Thyroid gland (tissue), 4 donors: ENCODE measurements at regions not wholly inside any gene's neighbourhood (a gene's known extent, or its start where the extent isn't known, plus 50 kb on each side); places are given as distances from the start of the nearest gene placed in this dataset.

Source experiments
- DNase-seq, 2 donors: peaks; one replicate each; pipeline ENCODE4 v3.0.0-alpha.2; 2019
- H3K27ac ChIP-seq, 3 donors: fragments of 200-600 bp; sonication (generic); 1 replicate in 2 of 3; 2 replicates in 1 of 3; pipeline ENCODE4 v1.5.1; 2016 to 2019; ENCODE audit warnings: mild to moderate bottlenecking in 1 of 3, moderate library complexity in 1 of 3
- H3K27me3 ChIP-seq: fragments of 200-600 bp; sonication (generic); one replicate; pipeline ENCODE4 v1.5.1; 2019
- H3K36me3 ChIP-seq, 2 donors: fragments of 200-600 bp; sonication (generic); one replicate each; pipeline ENCODE4 v1.5.1; 2016 to 2019
- H3K4me1 ChIP-seq, 2 donors: fragments of 200-600 bp; sonication (generic); one replicate each; pipeline ENCODE4 v1.5.1; 2017 to 2019
- H3K4me3 ChIP-seq, 3 donors: fragments of 200-600 bp; sonication (generic); replicated peaks in 1 of 3; 1 replicate in 2 of 3; 2 replicates in 1 of 3; pipeline ENCODE4 v1.5.1; 2016; ENCODE audit warnings: mild to moderate bottlenecking in 1 of 3
- H3K9me3 ChIP-seq: fragments of 200-600 bp; sonication (generic); one replicate; pipeline ENCODE4 v1.5.1; 2017
- POLR2A ChIP-seq, 2 donors: fragments of 450-650 bp; IDR thresholded peaks; one replicate each; pipeline ENCODE4 v1.6.1; 2017; ENCODE audit warnings: antibody characterized with exemption in 2 of 2, mild to moderate bottlenecking in 2 of 2, moderate library complexity in 1 of 2
- WGBS, 2 donors: methylation state at CpG; one replicate each; pipeline ENCODE4 v1.1.5; 2017; 5-methylcytosine and 5-hydroxymethylcytosine counted together
- intact Hi-C: fragments of 100-400 bp; cut with DNase I; formaldehyde crosslinking; loops from one replicate; pipeline ENCODE4 v1.15.1; 2023
- TF ChIP-seq, protein P1 (sequence below), 6 experiments: fragments of 200-600 bp in 3 of 6; fragments of 450-650 bp in 3 of 6; sonication (generic) in 3 of 6; IDR thresholded peaks; one replicate each; pipeline ENCODE4 v1.5.1; 2016 to 2019; ENCODE audit warnings: antibody characterized with exemption in 6 of 6, mild to moderate bottlenecking in 2 of 6, inconsistent platforms in 1 of 6, moderate library complexity in 1 of 6

DNA sequence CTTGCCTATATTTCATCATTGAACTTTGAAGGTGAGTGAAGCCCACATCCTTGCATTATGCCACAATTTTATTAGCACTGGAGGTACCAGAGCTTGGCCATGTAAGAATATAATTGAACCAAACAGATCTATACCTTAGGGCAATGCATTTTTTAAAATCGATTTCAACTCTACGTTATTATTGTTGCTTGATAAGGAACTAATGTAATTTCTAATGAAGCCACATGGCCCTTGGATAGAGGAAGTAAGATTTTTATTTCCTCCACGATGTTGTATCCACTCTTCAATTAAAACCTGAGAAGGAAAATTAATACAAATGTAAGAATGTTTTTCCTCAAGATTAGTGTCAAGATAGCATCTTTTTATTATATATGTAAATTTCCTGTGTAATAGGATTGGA is 370.0 kb upstream of the EEF2KMT start:
- 87 to 90% methylated on average over 3 of the region's 3 CpGs for WGBS, 2 donors
- TF ChIP-seq, protein P1, sequence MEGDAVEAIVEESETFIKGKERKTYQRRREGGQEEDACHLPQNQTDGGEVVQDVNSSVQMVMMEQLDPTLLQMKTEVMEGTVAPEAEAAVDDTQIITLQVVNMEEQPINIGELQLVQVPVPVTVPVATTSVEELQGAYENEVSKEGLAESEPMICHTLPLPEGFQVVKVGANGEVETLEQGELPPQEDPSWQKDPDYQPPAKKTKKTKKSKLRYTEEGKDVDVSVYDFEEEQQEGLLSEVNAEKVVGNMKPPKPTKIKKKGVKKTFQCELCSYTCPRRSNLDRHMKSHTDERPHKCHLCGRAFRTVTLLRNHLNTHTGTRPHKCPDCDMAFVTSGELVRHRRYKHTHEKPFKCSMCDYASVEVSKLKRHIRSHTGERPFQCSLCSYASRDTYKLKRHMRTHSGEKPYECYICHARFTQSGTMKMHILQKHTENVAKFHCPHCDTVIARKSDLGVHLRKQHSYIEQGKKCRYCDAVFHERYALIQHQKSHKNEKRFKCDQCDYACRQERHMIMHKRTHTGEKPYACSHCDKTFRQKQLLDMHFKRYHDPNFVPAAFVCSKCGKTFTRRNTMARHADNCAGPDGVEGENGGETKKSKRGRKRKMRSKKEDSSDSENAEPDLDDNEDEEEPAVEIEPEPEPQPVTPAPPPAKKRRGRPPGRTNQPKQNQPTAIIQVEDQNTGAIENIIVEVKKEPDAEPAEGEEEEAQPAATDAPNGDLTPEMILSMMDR (IDR thresholded peaks at IDR 0.05): no peak
- no peak for TF ChIP-seq POLR2A (IDR thresholded peaks at IDR 0.05)
- H3K27ac ChIP-seq: no peak overlapping the region
- H3K27me3 ChIP-seq: no peaks in the 10 kb centered on the region
- H3K36me3 ChIP-seq: no peaks in the 10 kb centered on the region
- no peaks in the 10 kb centered on the region for H3K9me3 ChIP-seq
- no peak overlapping the region for H3K4me3 ChIP-seq
- intact Hi-C loops: no loop called here
- no peaks in the 10 kb centered on the region for H3K4me1 ChIP-seq
- no peak for DNase-seq

DNA sequence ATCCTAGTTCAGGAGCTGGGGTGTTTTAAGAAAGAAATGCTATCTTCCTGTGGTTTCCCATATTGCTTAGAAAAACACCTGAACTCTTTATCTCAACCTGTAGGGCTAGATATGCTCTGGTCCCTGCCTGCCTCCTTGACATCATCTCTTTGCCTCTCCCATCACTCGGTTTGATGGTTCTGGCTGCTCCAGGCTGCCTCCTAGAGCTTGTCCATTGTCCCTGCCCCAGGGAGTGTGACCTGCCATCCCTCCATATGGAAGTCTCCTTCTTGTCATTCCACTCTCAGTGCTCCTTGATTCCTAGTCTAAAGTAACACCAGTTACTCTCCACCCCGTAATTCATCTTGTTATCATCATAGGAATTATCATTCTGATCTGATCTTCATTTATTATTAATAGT is 369.0 kb upstream of the EEF2KMT start:
- no peak overlapping the region for H3K4me3 ChIP-seq
- TF ChIP-seq, protein P1 (IDR thresholded peaks at IDR 0.05): no peak
- no peak for TF ChIP-seq POLR2A (IDR thresholded peaks at IDR 0.05)
- H3K27ac ChIP-seq: no peak overlapping the region
- DNase-seq: no peak
- H3K27me3 ChIP-seq: no peaks in the 10 kb centered on the region
- no peaks in the 10 kb centered on the region for H3K36me3 ChIP-seq
- WGBS, 2 donors: 46 to 59% methylated on average over 2 of the region's 2 CpGs
- intact Hi-C loops: no loop called here
- H3K4me1 ChIP-seq: no peaks in the 10 kb centered on the region
- H3K9me3 ChIP-seq: no peaks in the 10 kb centered on the region

DNA sequence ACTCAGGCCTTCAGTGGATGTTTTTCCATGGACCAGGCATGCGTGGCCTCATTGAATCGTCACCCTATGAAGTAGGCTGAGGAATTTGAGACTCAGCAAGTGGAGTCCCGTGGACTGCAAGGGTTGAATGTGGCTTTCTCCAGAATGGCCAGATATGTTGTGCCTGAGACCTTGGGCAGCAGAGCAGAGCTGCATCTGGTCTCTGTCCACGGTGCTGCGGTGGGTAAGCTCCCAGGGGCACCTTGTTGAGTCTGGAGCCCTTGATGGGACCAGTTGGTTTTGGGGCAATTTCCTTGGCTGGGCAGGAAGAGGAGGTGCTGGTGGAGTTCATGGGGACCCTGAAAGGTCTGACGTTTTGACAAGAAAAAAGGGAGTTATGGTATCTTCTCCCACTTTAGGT is 368.1 kb upstream of the EEF2KMT start:
- Histone ChIP-seq H3K36me3 (no peaks in the 10 kb centered on the region), H3K27ac (no peak overlapping the region), H3K4me1 (no peaks in the 10 kb centered on the region), H3K4me3 (no peak overlapping the region), H3K27me3 (no peaks in the 10 kb centered on the region), H3K9me3 (no peaks in the 10 kb centered on the region)
- intact Hi-C loops: no loop called here
- 52 to 53% methylated on average over 6 of the region's 6 CpGs for WGBS, 2 donors
- peak; percentile 8 to 29 for DNase-seq
- TF ChIP-seq, protein P1 (IDR thresholded peaks at IDR 0.05): no peak
- no peak for TF ChIP-seq POLR2A (IDR thresholded peaks at IDR 0.05)

DNA sequence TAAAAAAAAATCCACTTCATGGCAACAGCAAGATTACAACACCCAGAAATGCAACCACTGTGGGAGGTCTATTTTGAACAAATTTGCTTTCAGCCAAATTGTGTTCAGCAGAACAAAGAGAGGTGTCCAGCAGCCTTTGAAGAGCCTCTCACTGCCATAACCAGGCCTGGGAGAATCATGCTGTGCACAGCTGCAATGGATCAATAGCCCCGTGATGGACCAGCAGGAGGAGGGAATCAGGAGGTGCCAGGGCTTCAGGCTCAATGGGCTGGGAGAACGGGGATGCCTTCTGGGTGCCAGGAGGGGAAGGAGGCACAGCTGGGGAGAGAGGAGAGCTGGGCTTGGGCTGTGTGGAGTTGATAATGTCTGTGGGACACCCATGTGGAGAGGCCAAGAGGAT is 366.2 kb upstream of the EEF2KMT start:
- DNase-seq: peak in 1 of 2 donors; percentile 20
- no peaks in the 10 kb centered on the region for H3K4me1 ChIP-seq
- no peak overlapping the region for H3K4me3 ChIP-seq
- no peaks in the 10 kb centered on the region for H3K27me3 ChIP-seq
- H3K36me3 ChIP-seq: no peaks in the 10 kb centered on the region
- WGBS, 2 donors: 26 to 34% methylated on average over 2 of the region's 2 CpGs
- no peak overlapping the region for H3K27ac ChIP-seq
- TF ChIP-seq POLR2A (IDR thresholded peaks at IDR 0.05): no peak
- TF ChIP-seq, protein P1 (IDR thresholded peaks at IDR 0.05): no peak
- intact Hi-C loops: no loop called here
- H3K9me3 ChIP-seq: no peaks in the 10 kb centered on the region

DNA sequence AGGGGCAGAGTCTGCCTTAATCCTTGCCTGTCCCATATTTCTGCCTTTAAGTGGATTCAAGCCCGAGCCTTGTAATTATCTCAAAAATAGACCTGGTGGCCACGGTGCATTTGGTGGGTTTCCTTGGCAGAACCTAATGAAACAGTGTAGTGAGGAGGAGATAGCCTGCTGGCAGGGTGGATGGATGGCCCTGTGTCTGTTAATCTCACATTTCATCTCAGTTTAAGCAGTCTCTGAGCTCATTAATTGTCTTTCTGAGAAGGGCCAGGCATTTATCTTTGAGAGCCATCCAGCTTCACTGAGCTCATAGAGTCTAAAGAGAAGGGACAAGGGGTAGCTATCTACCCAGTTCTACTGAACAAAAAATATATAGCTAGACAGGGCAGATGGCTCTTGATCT is 364.0 kb upstream of the EEF2KMT start:
- intact Hi-C loops: no loop called here
- Histone ChIP-seq H3K36me3 (no peaks in the 10 kb centered on the region), H3K4me1 (no peaks in the 10 kb centered on the region), H3K27ac (no peak overlapping the region), H3K4me3 (no peak overlapping the region), H3K27me3 (no peaks in the 10 kb centered on the region), H3K9me3 (no peaks in the 10 kb centered on the region)
- TF ChIP-seq POLR2A (IDR thresholded peaks at IDR 0.05): no peak
- TF ChIP-seq, protein P1 (IDR thresholded peaks at IDR 0.05): no peak
- no peak for DNase-seq
- WGBS, 2 donors: 35 to 73% methylated on average over 2 of the region's 2 CpGs
